Adrenal gland (tissue), 5 donors: ENCODE measurements at regions not wholly inside any gene's neighbourhood (a gene's known extent, or its start where the extent isn't known, plus 50 kb on each side); places are given as distances from the start of the nearest gene placed in this dataset.

ENCODE experiments used
- POLR2A ChIP-seq, 2 donors: fragments of 450-650 bp; IDR thresholded peaks; one replicate each; pipeline ENCODE4 v1.6.1; 2017; ENCODE audit warnings: antibody characterized with exemption in 2 of 2, mild to moderate bottlenecking in 2 of 2, moderate library complexity in 1 of 2
- TF ChIP-seq, protein P1 (sequence below), 6 experiments: fragments of 450-650 bp in 4 of 6; fragments of 200-600 bp in 2 of 6; sonication (generic) in 1 of 6; IDR thresholded peaks; 1 replicate in 5 of 6; 2 replicates in 1 of 6; pipeline versions ENCODE4 v1.5.1 to v1.8.0; 2016 to 2021; ENCODE audit warnings: antibody characterized with exemption in 6 of 6, mild to moderate bottlenecking in 2 of 6, moderate library complexity in 1 of 6
- donor health status: DM: no; HTN: no; CAD: no.

DNA sequence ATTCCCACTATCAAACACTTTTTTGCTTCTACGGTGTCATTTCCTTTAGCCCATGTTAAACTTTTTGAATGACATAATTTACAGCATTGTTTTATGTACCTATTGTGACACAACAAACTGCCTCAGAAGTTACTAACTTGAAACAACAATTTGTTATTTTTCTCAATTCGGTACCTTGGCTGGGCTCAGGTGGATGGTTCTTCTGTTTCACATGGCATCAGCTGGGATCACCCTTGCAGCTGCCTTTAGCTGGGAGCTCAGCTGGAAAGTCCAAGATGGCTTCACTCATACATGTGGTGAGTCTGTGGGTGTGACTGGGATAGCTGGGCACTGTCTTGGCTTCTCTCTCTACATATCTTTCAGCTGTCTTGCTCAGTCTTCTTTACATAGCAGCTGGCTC lies 156.0 kb downstream of the GXYLT1 start:
- TF ChIP-seq, protein P1, sequence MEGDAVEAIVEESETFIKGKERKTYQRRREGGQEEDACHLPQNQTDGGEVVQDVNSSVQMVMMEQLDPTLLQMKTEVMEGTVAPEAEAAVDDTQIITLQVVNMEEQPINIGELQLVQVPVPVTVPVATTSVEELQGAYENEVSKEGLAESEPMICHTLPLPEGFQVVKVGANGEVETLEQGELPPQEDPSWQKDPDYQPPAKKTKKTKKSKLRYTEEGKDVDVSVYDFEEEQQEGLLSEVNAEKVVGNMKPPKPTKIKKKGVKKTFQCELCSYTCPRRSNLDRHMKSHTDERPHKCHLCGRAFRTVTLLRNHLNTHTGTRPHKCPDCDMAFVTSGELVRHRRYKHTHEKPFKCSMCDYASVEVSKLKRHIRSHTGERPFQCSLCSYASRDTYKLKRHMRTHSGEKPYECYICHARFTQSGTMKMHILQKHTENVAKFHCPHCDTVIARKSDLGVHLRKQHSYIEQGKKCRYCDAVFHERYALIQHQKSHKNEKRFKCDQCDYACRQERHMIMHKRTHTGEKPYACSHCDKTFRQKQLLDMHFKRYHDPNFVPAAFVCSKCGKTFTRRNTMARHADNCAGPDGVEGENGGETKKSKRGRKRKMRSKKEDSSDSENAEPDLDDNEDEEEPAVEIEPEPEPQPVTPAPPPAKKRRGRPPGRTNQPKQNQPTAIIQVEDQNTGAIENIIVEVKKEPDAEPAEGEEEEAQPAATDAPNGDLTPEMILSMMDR (IDR thresholded peaks at IDR 0.05): no peak
- no peak for TF ChIP-seq POLR2A (IDR thresholded peaks at IDR 0.05)
